GM18502 (cell line): ENCODE measurements at regions not wholly inside any gene's neighbourhood (a gene's known extent, or its start where the extent isn't known, plus 50 kb on each side); places are given as distances from the start of the nearest gene placed in this dataset.

Experiments used
- ATAC-seq: cut with Tn5 transposase; IDR thresholded peaks from one replicate; pipeline ENCODE4 v1.9.1; 2021; ENCODE audit warnings: mild to moderate bottlenecking; ENCODE audit not compliant: unreplicated experiment, poor library complexity

- ATAC-seq = no peak
Measured at GRCh38 chr19:29450306-29450705, 75.5 kb upstream of the VSTM2B start.

GRCh38 chr19:29450812-29451211 lies 75.0 kb upstream of the VSTM2B start:
- ATAC-seq = no peak

GRCh38 chr19:29454109-29454508 lies 71.7 kb upstream of the VSTM2B start:
- no peak for ATAC-seq

- no peak for ATAC-seq
Measured at GRCh38 chr19:29457413-29457812, 68.4 kb upstream of the VSTM2B start.

GRCh38 chr19:29467824-29468401 lies 57.9 kb upstream of the VSTM2B start:
- ATAC-seq = no peak

- ATAC-seq = no peak
Measured at GRCh38 chr19:29475469-29475868, 50.3 kb upstream of the VSTM2B start.
